ENCODE measurements at regions not wholly inside any gene's neighbourhood (a gene's known extent, or its start where the extent isn't known, plus 50 kb on each side); places are given as distances from the start of the nearest gene placed in this dataset.
"Not testable (repeated sequence)": the region's sequence is repeated elsewhere in the genome, so short reads cannot be mapped to it uniquely, and the experiment has no call there.

- Mint-ChIP-seq H3K4me1 (peaks cover 4% of the 10 kb centered on the region), H3K4me3 (no peak overlapping the region), H3K9me3 (no peaks in the 10 kb centered on the region), H3K27me3 (no peaks in the 10 kb centered on the region), H3K36me3 (ENCODE audit: low read depth) (no peaks in the 10 kb centered on the region), H3K27ac (no peak overlapping the region)
- no peak for ATAC-seq (replicated peaks)
Observed at GRCh38 chr11:72525466-72525865, 91.1 kb upstream of the CLPB start.

DNA sequence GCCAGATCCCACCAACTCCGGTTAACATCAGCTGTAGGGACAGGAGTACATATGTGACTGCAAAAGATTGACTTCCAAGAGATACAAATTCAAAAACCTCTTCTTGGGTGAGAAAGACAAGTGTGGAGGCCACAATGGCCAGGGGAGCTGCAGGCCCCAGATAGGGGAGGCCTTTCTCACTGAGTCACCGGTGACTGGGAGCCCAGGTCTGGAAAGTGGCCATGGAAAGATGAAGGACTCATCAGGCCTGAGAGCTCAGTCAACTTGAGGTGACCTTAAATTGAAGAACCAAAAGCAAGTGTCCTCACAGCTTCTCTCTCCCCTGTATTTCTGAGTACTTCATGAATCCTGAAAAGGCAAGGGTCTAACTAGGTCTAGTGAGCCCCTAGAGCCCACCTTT lies 90.4 kb upstream of the CLPB start:
- no peak overlapping the region for H3K27ac Mint-ChIP-seq
- no peaks in the 10 kb centered on the region for H3K36me3 Mint-ChIP-seq (ENCODE audit: low read depth)
- H3K4me3 Mint-ChIP-seq = no peak overlapping the region
- H3K9me3 Mint-ChIP-seq = no peaks in the 10 kb centered on the region
- peaks cover 9% of the 10 kb centered on the region for H3K4me1 Mint-ChIP-seq
- ATAC-seq (replicated peaks) = no peak
- H3K27me3 Mint-ChIP-seq = no peaks in the 10 kb centered on the region

- Mint-ChIP-seq H3K4me1 (peaks cover 16% of the 10 kb centered on the region), H3K27me3 (no peaks in the 10 kb centered on the region), H3K27ac (no peak overlapping the region), H3K4me3 (no peak overlapping the region), H3K36me3 (ENCODE audit: low read depth) (no peaks in the 10 kb centered on the region), H3K9me3 (no peaks in the 10 kb centered on the region)
- no peak for ATAC-seq (replicated peaks)
Observed at GRCh38 chr11:72523991-72524390, 89.7 kb upstream of the CLPB start.

DNA sequence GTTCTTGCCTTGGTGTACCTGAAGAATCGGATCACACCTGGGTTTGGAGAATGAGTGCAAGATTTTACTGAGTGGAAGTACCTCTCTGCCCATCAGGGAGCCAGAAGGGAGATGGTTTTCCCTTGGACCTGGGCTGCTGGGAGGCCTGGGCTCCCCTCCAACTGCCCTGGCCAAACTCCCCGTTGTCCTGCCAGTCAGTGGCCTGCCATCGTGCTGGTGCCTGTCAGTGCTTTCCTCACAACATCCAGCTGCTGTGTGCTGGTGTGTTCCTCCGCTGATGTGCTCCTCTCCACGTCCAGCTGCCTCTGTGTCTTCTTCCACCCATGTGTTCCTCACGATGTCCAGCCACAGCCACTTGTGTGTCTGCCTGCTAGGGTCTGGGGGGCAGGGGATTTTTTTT lies 87.9 kb upstream of the CLPB start:
- H3K27me3 Mint-ChIP-seq = no peaks in the 10 kb centered on the region
- H3K4me1 Mint-ChIP-seq = peaks cover 17% of the 10 kb centered on the region
- H3K9me3 Mint-ChIP-seq = no peaks in the 10 kb centered on the region
- no peaks in the 10 kb centered on the region for H3K36me3 Mint-ChIP-seq (ENCODE audit: low read depth)
- H3K27ac Mint-ChIP-seq = no peak overlapping the region
- no peak overlapping the region for H3K4me3 Mint-ChIP-seq
- no peak for ATAC-seq (replicated peaks)

DNA sequence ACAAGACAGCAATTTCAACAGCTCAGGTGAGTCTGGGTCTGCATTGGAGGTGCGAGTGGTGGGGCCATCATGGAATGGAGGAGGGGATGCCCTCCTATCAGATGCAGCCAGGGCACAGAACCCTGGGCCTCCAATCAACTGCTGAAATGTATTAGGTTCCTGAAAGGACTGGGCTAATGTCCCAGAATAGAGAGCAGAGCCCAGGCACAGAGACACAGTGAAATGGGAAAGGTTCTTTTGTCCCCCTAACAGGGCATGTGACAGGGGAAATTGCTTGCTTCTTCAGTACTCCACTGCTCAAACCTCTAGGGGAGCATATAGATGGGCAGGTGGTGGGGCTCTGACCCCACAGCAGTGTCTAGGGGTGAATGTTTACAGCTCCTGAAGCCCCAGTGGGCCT lies 87.3 kb upstream of the CLPB start:
- no peaks in the 10 kb centered on the region for H3K27me3 Mint-ChIP-seq
- no peak overlapping the region for H3K27ac Mint-ChIP-seq
- H3K36me3 Mint-ChIP-seq (ENCODE audit: low read depth) = no peaks in the 10 kb centered on the region

DNA sequence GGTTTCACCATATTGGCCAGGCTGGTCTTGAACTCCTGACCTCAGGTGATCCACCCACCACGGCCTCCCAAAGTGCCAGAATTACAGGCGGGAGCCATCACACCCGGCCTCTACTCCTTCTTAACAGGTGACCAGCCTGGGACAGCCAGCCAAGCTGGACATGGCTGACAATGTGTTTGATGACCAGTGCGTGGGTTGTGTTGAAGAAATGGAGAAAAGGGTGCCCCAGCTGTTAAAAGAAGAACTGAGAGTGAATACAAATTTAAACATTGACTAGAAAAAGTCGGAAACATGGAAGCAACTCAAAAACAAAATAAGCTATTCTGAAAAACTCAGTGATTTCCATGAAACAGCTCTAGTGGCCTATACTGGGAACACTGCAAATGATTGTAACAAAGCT lies 86.5 kb upstream of the CLPB start:
- no peaks in the 10 kb centered on the region for H3K27me3 Mint-ChIP-seq
- no peaks in the 10 kb centered on the region for H3K9me3 Mint-ChIP-seq
- H3K27ac Mint-ChIP-seq = no peak overlapping the region
- ATAC-seq (replicated peaks) = no peak
- H3K36me3 Mint-ChIP-seq (ENCODE audit: low read depth) = no peaks in the 10 kb centered on the region
- no peak overlapping the region for H3K4me3 Mint-ChIP-seq
- H3K4me1 Mint-ChIP-seq = peaks cover 17% of the 10 kb centered on the region

More for the DNA sequence above, 87.3 kb upstream of the CLPB start:
- Mint-ChIP-seq H3K9me3 (no peaks in the 10 kb centered on the region), H3K4me3 (no peak overlapping the region), H3K4me1 (peaks cover 17% of the 10 kb centered on the region)
- no peak for ATAC-seq (replicated peaks)

- H3K27ac Mint-ChIP-seq = peak overlapping the region; percentile 75
- H3K9me3 Mint-ChIP-seq; H3K27me3 Mint-ChIP-seq; H3K36me3 Mint-ChIP-seq (ENCODE audit: low read depth): not testable (repeated sequence)
- H3K4me1 Mint-ChIP-seq = peaks cover 17% of the 10 kb centered on the region
- ATAC-seq (replicated peaks) = peak; percentile 74
- peak overlapping the region; percentile 79 for H3K4me3 Mint-ChIP-seq
Observed at GRCh38 chr11:72519882-72520281, 85.6 kb upstream of the CLPB start.

DNA sequence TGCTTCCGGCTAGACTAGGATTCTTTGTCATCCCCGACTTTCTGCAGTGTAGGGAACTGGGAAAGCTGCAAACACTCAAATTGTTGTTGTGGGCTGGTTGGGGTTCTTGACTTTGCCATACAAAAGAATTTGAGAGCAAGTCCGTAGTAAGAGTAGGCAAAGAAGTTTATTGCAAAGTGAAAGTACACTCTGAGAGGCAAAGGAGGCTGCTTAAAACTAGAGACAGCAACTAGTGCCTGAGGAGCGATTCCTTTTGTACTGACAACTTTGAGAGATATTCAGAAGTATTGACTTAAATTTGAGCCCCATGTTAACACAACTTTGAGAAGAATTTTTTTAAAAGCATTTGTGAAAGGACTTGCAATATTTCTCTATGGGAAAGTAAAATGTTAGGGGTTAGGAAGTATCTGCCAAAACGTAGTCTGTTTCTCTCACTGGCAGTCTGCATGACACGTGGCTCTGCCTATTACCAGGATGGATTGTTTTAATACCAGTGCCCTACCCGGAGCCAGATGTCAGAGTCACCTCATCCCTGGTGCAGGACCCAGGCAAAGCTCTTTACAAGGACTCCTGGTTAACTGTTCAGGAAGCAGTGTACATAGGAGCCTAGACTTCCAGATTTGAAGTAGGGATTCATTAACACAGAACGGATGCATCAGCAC lies 85.0 kb upstream of the CLPB start:
- no peaks in the 10 kb centered on the region for H3K27me3 Mint-ChIP-seq
- H3K4me1 Mint-ChIP-seq = peaks cover 17% of the 10 kb centered on the region
- peak overlapping the region; percentile 79 for H3K4me3 Mint-ChIP-seq
- peak overlapping the region; percentile 75 for H3K27ac Mint-ChIP-seq
- H3K9me3 Mint-ChIP-seq = no peaks in the 10 kb centered on the region
- peak; percentile 63 for ATAC-seq (replicated peaks)
- no peaks in the 10 kb centered on the region for H3K36me3 Mint-ChIP-seq (ENCODE audit: low read depth)

DNA sequence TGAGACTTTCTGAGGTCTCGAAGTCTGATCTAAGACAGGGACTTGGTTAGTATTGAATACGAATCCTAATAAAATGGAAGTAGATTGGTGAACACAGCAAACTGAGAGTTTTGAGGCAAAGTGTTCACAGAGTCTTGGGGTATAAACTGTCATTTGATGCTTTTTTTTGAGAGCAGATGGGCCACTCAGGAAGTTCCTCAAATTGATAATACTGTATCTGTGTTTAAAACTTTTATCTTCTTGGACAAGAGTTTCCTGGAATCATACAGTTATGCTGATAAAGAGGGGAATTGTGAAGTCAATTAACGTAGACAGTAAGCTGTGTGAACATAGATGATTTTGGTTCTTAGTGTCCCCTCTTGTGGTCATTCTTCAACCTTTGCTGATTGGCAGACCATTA lies 80.0 kb upstream of the CLPB start:
- no peaks in the 10 kb centered on the region for H3K27me3 Mint-ChIP-seq
- no peak overlapping the region for H3K27ac Mint-ChIP-seq
- H3K9me3 Mint-ChIP-seq = peaks cover 8% of the 10 kb centered on the region
- H3K4me3 Mint-ChIP-seq = no peak overlapping the region
- ATAC-seq (replicated peaks) = no peak
- H3K4me1 Mint-ChIP-seq = peaks cover 4% of the 10 kb centered on the region
- no peaks in the 10 kb centered on the region for H3K36me3 Mint-ChIP-seq (ENCODE audit: low read depth)

- Mint-ChIP-seq H3K4me3 (no peak overlapping the region), H3K4me1 (no peaks in the 10 kb centered on the region), H3K27ac (no peak overlapping the region), H3K36me3 (ENCODE audit: low read depth) (no peaks in the 10 kb centered on the region), H3K27me3 (no peaks in the 10 kb centered on the region), H3K9me3 (peaks cover 8% of the 10 kb centered on the region)
- no peak for ATAC-seq (replicated peaks)
Observed at GRCh38 chr11:72513411-72513810, 79.1 kb upstream of the CLPB start.

GRCh38 chr11:72512956-72513355 lies 78.6 kb upstream of the CLPB start:
- Mint-ChIP-seq H3K36me3 (ENCODE audit: low read depth) (no peaks in the 10 kb centered on the region), H3K9me3 (peaks cover 8% of the 10 kb centered on the region), H3K4me1 (no peaks in the 10 kb centered on the region), H3K4me3 (no peak overlapping the region), H3K27ac (no peak overlapping the region), H3K27me3 (no peaks in the 10 kb centered on the region)
- no peak for ATAC-seq (replicated peaks)

- Mint-ChIP-seq H3K4me3 (no peak overlapping the region), H3K36me3 (ENCODE audit: low read depth) (no peaks in the 10 kb centered on the region), H3K27me3 (no peaks in the 10 kb centered on the region), H3K9me3 (peaks cover 8% of the 10 kb centered on the region), H3K27ac (no peak overlapping the region), H3K4me1 (no peaks in the 10 kb centered on the region)
- ATAC-seq (replicated peaks) = no peak
Observed at GRCh38 chr11:72511393-72512047, 77.2 kb upstream of the CLPB start.

DNA sequence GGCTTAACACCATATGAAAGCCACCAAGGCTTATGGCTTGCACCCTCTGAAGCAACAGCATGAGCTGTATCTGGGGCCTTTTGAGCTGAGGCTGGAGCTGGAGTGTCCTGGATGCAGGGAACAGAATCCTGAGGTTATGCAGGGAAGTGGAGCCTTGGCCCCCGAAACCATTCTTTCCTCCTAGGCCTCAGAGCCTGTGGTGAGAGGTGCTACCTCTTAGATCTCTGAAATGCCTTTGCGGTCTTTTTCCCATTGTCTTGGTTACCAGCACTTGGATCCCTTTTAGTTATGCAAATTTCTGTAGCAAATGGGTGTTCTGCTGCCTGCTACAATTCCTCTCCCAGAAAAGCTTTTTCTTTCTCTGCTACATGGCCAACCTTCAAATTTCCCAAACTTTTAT lies 72.7 kb upstream of the CLPB start:
- ATAC-seq (replicated peaks) = no peak
- Mint-ChIP-seq H3K36me3 (ENCODE audit: low read depth) (no peaks in the 10 kb centered on the region), H3K9me3 (peaks cover 8% of the 10 kb centered on the region), H3K4me1 (no peaks in the 10 kb centered on the region), H3K27ac (no peak overlapping the region), H3K4me3 (no peak overlapping the region), H3K27me3 (peaks cover 9% of the 10 kb centered on the region)

GRCh38 chr11:72497731-72498130 lies 63.4 kb upstream of the CLPB start:
- no peaks in the 10 kb centered on the region for H3K27me3 Mint-ChIP-seq
- H3K9me3 Mint-ChIP-seq = peaks cover 6% of the 10 kb centered on the region
- no peaks in the 10 kb centered on the region for H3K4me1 Mint-ChIP-seq
- ATAC-seq (replicated peaks) = no peak
- no peak overlapping the region for H3K4me3 Mint-ChIP-seq
- no peaks in the 10 kb centered on the region for H3K36me3 Mint-ChIP-seq (ENCODE audit: low read depth)
- H3K27ac Mint-ChIP-seq = no peak overlapping the region

DNA sequence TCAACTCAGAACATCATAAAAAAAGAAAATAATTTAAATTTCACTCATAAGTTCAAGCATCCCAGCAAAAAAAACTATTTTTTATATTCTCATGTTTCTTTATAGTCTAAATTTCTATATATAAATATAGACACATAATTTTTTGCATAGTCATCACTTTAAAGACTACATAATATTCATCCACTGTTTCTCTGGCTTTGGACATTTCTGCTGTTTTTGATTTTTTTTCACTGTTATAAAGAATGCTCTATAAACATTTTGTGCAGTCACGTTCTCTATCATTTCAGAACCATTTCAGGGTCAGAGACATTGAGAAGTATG lies 59.7 kb upstream of the CLPB start:
- H3K4me3 Mint-ChIP-seq = no peak overlapping the region
- no peaks in the 10 kb centered on the region for H3K9me3 Mint-ChIP-seq
- no peak for ATAC-seq (replicated peaks)
- H3K4me1 Mint-ChIP-seq = no peaks in the 10 kb centered on the region
- no peaks in the 10 kb centered on the region for H3K27me3 Mint-ChIP-seq
- no peak overlapping the region for H3K27ac Mint-ChIP-seq
- no peaks in the 10 kb centered on the region for H3K36me3 Mint-ChIP-seq (ENCODE audit: low read depth)
